Activated CD8-positive, alpha-beta T cell treated with anti-CD3 and anti-CD28 coated beads for 36 hours (primary cell): ENCODE measurements at regions not wholly inside any gene's neighbourhood (a gene's known extent, or its start where the extent isn't known, plus 50 kb on each side); places are given as distances from the start of the nearest gene placed in this dataset.
"Not testable (repeated sequence)": the region's sequence is repeated elsewhere in the genome, so short reads cannot be mapped to it uniquely, and the experiment has no call there.

Experiments used
- ATAC-seq: fragments of 200-7000 bp; cut with Tn5 transposase; one replicate; pipeline ENCODE4 v1.10.0; 2021; ENCODE audit warnings: mild to moderate bottlenecking, moderate library complexity
- CTCF ChIA-PET: fragments of 350-600 bp; sonication (Branson Sonifier 250); formaldehyde crosslinking; loops from one replicate; lab custom pipeline; 2021; ENCODE audit warnings: antibody characterized with exemption; lab: Charles Lee
- POLR2A ChIA-PET: fragments of 350-600 bp; sonication (Branson Sonifier 250); formaldehyde crosslinking; loops from one replicate; lab custom pipeline; 2021; ENCODE audit warnings: antibody characterized with exemption; lab: Charles Lee
- DNase-seq: peaks from one replicate; pipeline ENCODE4 v3.0.0-alpha.2; 2020
- H3K27ac Mint-ChIP-seq: one replicate; pipeline ENCODE4 v1.8.0; 2021; ENCODE audit warnings: mild to moderate bottlenecking, mixed read lengths
- H3K27me3 Mint-ChIP-seq: one replicate; pipeline ENCODE4 v1.8.0; 2021; ENCODE audit warnings: mixed read lengths
- H3K36me3 Mint-ChIP-seq: one replicate; pipeline ENCODE4 v1.8.0; 2021; ENCODE audit warnings: low read depth, mixed read lengths
- H3K4me1 Mint-ChIP-seq: one replicate; pipeline ENCODE4 v1.8.0; 2021; ENCODE audit warnings: low read depth, mixed read lengths
- H3K4me3 Mint-ChIP-seq: one replicate; pipeline ENCODE4 v1.8.0; 2021; ENCODE audit warnings: mild to moderate bottlenecking, moderate library complexity, mixed read lengths
- H3K9me3 Mint-ChIP-seq: one replicate; pipeline ENCODE4 v1.8.0; 2021; ENCODE audit warnings: mixed read lengths
- intact Hi-C: fragments of 100-400 bp; cut with micrococcal nuclease; formaldehyde crosslinking; loops from one replicate; pipeline ENCODE4 v1.10.0; 2022
- TF ChIP-seq, protein P1 (sequence below): fragments of 200-600 bp; IDR thresholded peaks from one replicate; pipeline ENCODE4 v1.8.0; 2022; ENCODE audit warnings: antibody characterized with exemption, mild to moderate bottlenecking

DNA sequence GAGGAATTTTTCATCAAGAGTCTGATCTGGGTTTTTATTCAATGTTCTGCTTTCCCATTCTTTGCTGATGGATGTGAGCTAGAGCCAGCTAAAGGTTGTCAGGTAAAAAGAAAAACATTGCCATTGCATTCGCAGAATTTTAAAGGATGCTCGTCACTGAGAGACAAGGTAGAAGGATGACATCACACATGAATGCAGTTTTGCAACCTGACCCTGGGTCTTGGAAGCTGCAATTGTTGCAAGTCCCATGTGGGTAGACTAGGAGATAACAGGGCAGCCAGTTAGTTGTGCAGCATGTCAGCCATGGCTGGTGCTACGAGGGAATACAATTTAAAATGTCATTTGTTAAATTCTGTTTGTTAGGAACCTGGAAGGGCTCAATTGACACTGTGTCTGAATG, 73.9 kb upstream of the MXRA5 start:
- ChIA-PET POLR2A (no interaction called here), CTCF (no interaction called here)
- TF ChIP-seq, protein P1, sequence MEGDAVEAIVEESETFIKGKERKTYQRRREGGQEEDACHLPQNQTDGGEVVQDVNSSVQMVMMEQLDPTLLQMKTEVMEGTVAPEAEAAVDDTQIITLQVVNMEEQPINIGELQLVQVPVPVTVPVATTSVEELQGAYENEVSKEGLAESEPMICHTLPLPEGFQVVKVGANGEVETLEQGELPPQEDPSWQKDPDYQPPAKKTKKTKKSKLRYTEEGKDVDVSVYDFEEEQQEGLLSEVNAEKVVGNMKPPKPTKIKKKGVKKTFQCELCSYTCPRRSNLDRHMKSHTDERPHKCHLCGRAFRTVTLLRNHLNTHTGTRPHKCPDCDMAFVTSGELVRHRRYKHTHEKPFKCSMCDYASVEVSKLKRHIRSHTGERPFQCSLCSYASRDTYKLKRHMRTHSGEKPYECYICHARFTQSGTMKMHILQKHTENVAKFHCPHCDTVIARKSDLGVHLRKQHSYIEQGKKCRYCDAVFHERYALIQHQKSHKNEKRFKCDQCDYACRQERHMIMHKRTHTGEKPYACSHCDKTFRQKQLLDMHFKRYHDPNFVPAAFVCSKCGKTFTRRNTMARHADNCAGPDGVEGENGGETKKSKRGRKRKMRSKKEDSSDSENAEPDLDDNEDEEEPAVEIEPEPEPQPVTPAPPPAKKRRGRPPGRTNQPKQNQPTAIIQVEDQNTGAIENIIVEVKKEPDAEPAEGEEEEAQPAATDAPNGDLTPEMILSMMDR, result no peak
- intact Hi-C loops, result no loop called here
- Mint-ChIP-seq H3K9me3 (no peaks in the 10 kb centered on the region), H3K27me3 (peaks cover 2% of the 10 kb centered on the region), H3K4me3 (no peak overlapping the region), H3K4me1 (no peaks in the 10 kb centered on the region), H3K36me3 (no peaks in the 10 kb centered on the region), H3K27ac (no peak overlapping the region)
- ATAC-seq, result no peak
- no peak for DNase-seq

DNA sequence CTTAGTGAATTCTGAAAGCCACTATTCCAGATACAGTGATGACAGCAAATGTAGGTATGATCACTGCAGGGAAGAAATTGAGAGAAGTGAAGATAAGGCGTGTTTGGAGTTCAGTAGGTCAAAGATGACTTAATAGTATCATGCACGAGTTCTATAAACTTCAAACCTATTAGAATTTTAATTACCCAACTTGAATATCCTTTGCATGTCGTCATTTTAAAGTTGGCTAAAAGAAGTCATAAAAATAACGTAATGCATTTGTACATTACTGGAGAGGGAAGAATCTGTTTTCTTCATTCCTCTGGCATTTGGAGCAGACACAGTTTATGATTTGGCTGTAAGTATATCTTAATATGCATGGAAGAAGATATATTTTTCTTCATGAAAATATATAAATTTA, 68.6 kb upstream of the MXRA5 start:
- no peak overlapping the region for H3K27ac Mint-ChIP-seq
- TF ChIP-seq, protein P1, result no peak
- H3K36me3 Mint-ChIP-seq, result no peaks in the 10 kb centered on the region
- no peaks in the 10 kb centered on the region for H3K4me1 Mint-ChIP-seq
- DNase-seq (no peak), ATAC-seq (no peak)
- intact Hi-C loops, result no loop called here
- H3K27me3 Mint-ChIP-seq, result peaks cover 2% of the 10 kb centered on the region
- POLR2A ChIA-PET, result no interaction called here
- CTCF ChIA-PET, result no interaction called here
- H3K9me3 Mint-ChIP-seq, result no peaks in the 10 kb centered on the region
- no peak overlapping the region for H3K4me3 Mint-ChIP-seq

DNA sequence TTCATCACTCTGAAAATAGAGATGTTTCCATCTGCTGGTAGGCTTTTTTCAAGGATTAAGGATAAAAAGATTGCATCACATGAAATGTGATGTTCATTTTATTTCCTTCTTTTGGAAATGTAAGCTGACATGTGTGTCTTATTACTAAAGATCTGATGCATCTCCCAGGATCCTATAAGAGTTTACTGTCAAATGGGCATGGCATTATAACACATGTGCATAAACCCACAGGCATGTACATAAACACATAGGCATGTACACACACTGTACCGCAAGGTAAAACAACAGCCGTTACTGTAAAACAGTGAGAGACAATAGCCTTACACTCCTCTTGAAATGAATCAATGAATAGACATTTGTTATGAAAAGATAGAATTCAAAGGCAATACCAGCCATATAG, 65.2 kb upstream of the MXRA5 start:
- CTCF ChIA-PET, POLR2A ChIA-PET, DNase-seq, H3K36me3 Mint-ChIP-seq, H3K4me1 Mint-ChIP-seq, ATAC-seq, H3K27me3 Mint-ChIP-seq, H3K27ac Mint-ChIP-seq, intact Hi-C loops, H3K9me3 Mint-ChIP-seq, H3K4me3 Mint-ChIP-seq: not testable (repeated sequence)

DNA sequence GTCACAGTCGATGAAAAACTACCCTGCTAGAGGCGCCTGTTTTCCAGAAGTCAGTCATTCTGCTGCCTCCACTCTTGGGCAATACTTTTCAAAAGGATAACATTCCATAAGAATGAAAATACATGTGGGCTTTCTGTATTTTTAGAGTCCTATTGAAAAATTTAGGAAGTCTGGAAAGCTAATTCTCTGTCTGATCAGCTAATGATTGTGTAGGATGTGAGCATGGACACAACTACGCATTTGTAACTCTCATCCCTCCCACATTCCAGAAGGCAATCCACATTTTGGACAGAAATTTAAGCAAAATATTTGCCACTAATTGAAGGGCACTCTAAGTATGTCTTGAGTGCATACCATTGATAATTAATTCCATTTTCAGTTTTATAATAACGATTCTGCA, 63.5 kb upstream of the MXRA5 start:
- CTCF ChIA-PET, H3K4me3 Mint-ChIP-seq, H3K36me3 Mint-ChIP-seq, H3K27me3 Mint-ChIP-seq, POLR2A ChIA-PET, DNase-seq, H3K4me1 Mint-ChIP-seq, H3K9me3 Mint-ChIP-seq, intact Hi-C loops, H3K27ac Mint-ChIP-seq, ATAC-seq: not testable (repeated sequence)

DNA sequence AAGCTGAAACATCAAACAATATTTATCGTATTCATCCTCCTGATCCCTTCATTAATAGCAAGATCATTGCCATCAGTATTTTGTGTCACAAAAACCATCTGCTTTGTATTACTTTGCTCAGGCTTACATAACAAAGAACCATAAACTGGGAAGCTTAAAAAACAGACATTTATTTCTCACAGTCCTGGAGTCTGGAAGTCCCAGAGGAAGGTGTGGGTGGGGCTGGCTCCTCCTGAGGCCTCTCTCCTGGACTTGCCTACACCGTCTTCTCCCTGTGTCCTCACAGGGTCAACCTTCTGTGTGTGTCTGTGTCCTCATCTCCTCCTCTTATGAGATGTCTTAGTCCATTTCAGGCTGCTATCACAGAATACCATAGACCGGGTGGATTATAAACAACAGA, 61.3 kb upstream of the MXRA5 start:
- TF ChIP-seq, protein P1, result no peak
- no peaks in the 10 kb centered on the region for H3K27me3 Mint-ChIP-seq
- ATAC-seq (no peak), DNase-seq (no peak)
- ChIA-PET CTCF (no interaction called here), POLR2A (no interaction called here)
- no peaks in the 10 kb centered on the region for H3K4me1 Mint-ChIP-seq
- H3K27ac Mint-ChIP-seq, result no peak overlapping the region
- intact Hi-C loops, result no loop called here
- no peaks in the 10 kb centered on the region for H3K9me3 Mint-ChIP-seq
- H3K4me3 Mint-ChIP-seq, result no peak overlapping the region
- H3K36me3 Mint-ChIP-seq, result no peaks in the 10 kb centered on the region

DNA sequence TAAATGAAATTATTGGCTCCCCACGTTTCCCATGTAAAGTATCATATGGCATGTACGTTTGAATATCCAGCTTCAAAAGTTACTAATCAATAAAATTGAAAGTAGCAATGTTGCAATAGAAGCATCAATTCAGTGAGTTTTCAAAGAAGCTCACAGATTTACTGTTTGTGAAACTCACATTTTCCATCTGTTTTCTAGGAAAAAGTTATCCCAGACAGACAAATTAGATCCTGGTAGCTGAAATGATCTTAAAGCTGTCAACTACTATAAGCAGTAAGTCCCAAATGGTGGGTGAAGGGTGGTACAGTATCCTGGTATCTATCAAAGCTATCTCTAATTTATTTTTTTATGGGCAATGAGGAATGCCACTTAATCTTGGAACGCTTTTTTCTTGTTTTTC, 60.7 kb upstream of the MXRA5 start:
- TF ChIP-seq, protein P1, result no peak
- POLR2A ChIA-PET, result no interaction called here
- no peak overlapping the region for H3K4me3 Mint-ChIP-seq
- DNase-seq (no peak), ATAC-seq (no peak)
- H3K9me3 Mint-ChIP-seq, result no peaks in the 10 kb centered on the region
- intact Hi-C loops, result no loop called here
- H3K27ac Mint-ChIP-seq, result no peak overlapping the region
- H3K27me3 Mint-ChIP-seq, result no peaks in the 10 kb centered on the region
- H3K36me3 Mint-ChIP-seq, result no peaks in the 10 kb centered on the region
- CTCF ChIA-PET, result no interaction called here
- no peaks in the 10 kb centered on the region for H3K4me1 Mint-ChIP-seq
